H4 (cell line): ENCODE measurements at regions not wholly inside any gene's neighbourhood (a gene's known extent, or its start where the extent isn't known, plus 50 kb on each side); places are given as distances from the start of the nearest gene placed in this dataset.
"Not testable (repeated sequence)": the region's sequence is repeated elsewhere in the genome, so short reads cannot be mapped to it uniquely, and the experiment has no call there.

Experiments used
- DNase-seq: peaks from one replicate; pipeline ENCODE4 v3.0.0-alpha.2; 2015; ENCODE audit warnings: low spot score

- DNase-seq, result no peak
Measured at GRCh38 chr9:31744589-31744988, 639.9 kb upstream of the ACO1 start.

GRCh38 chr9:31745468-31745867 is 639.0 kb upstream of the ACO1 start:
- DNase-seq, result no peak

- DNase-seq, result no peak
Measured at GRCh38 chr9:31745886-31746285, 638.6 kb upstream of the ACO1 start.

DNA sequence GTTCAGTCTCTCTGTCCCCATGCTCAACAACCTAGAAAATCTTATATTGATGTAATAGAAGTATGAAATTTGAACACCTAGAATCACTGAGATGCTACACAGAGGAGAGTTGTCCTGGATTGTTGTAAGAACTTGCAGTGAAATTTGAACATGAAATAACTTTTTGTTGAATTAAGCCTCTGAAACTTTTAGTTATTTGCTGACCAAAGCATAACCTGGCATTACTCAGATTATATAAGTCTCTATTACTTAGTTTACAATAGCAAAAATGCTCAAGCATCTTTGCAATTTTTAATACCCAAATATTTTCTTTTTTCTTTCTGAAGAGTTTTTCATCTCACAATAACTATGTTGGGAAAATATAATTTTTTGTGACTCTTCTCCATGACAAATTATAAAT is 630.7 kb upstream of the ACO1 start:
- DNase-seq, result no peak

- DNase-seq, result no peak
Measured at GRCh38 chr9:31759703-31760102, 624.7 kb upstream of the ACO1 start.

DNA sequence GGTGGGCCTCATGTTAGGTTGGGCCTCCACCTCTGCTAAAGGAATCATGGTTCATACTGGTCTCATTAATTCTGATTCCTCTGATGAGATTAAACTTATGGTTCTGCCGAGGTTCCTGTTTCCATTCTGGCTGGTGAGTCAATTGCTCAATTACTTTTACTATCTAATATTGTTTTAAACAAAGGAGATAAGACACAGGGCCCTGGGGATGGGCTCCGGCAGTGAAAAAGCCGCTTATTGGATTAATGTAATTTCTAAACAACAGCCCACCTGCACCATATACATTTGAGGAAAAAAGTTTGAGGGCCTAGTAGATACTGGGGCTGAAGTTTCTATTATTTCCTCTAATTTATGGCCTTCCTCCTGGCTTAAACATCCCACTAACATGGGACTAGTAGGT is 610.4 kb upstream of the ACO1 start:
- not testable (repeated sequence) for DNase-seq

- no peak for DNase-seq
Measured at GRCh38 chr9:31774571-31774970, 609.9 kb upstream of the ACO1 start.

DNA sequence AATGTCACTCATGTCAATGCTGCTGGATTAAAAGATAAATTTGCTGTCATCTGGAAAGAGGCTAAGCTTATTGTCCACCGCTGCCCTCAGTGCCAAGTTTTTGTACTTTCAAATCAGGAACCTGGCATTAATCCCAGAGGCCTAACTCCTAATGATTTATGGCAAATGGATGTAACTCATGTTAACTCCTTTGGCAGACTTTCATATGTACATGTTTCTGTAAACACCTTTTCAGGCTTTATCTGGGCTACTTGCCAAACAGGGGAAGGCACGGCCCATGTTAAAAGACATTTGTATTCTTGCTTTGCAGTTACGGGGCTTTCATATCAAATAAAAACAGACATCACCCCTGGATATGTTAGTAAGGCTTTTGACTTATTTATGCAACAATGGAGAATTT is 608.0 kb upstream of the ACO1 start:
- peak; percentile 78 for DNase-seq

DNA sequence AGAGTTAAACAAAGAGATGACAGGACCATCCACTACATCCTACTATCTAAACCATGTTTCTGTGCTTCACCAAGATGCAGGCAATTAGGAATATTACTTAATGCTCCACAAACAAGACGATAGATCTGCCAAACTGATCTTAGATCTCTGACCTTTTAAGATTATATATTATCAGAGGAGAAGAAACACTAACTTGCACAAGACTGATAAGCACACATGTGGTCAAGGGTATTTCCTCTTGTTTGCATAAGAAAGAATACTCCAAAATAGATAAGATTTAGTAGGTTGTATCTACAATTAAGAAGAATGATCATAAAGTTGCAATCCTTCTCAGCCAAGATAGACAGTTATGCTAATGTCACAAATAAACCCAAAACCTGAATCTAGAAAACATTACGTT is 601.0 kb upstream of the ACO1 start:
- DNase-seq, result no peak

- no peak for DNase-seq
Measured at GRCh38 chr9:31790720-31791119, 593.7 kb upstream of the ACO1 start.

DNA sequence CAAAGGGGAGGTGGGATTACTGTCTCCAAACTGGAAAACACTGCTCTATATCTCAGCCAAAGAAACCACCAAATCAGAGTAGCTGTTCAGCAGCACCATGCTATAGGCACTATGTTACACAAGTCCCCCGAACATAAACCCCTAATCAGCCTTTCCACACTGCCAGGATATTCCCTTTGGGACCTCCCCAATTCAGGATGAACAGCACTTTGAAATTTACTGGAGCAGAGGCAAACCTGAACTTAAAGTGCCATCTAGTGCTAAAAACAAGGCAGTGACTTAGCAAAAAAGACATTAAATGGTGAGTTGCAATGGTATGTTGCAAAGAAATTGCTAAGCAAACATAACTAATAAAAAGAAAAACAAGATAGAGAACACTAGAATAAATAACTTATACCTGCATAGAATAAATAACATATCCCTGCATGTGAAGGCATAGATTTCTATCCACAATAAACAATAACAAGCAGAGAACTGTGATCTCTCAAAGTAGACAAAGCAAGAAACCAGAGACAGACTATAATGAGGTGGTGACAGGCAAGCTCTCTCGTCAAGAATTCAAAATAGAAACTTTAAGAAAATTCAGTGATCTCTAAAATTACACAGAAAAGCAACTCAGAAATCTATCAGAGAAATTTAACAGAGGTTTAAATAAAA is 584.4 kb upstream of the ACO1 start:
- DNase-seq, result peak; percentile 71

DNA sequence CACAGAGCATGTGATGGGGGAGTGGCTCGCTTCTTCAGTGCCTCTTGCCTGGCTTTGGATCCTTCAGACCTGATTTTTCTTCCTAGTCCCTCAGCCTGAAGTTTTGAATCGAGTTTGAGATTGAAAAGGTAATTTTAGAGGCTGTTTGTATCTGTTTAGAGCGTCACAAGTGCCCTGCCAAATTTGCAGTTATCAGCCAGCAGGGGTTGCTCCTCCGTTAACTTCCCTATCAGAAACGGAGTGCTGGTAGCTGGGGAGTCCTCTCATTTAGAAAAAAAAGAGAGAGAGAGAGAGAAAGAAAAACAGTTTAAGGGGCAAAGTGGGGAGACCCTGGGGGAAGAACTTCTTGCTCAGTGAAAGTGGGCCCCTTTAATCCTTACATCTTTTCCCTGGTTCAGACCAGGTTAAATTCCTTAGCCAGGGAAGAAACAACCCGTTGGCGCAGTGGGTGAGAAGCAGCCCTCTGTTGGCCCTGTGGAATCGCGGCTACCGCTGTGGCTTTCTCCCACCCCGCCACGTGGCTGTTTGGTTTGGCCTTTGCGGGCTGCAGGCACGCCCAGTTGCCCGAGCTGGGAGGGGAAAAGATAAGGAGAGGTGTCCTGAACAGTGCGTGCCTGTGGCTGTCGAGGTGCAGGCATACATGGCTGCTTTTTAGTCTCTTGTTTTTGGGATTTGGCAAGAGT is 576.7 kb upstream of the ACO1 start:
- peak; percentile 26 for DNase-seq

GRCh38 chr9:31808766-31809165 is 575.7 kb upstream of the ACO1 start:
- no peak for DNase-seq

DNA sequence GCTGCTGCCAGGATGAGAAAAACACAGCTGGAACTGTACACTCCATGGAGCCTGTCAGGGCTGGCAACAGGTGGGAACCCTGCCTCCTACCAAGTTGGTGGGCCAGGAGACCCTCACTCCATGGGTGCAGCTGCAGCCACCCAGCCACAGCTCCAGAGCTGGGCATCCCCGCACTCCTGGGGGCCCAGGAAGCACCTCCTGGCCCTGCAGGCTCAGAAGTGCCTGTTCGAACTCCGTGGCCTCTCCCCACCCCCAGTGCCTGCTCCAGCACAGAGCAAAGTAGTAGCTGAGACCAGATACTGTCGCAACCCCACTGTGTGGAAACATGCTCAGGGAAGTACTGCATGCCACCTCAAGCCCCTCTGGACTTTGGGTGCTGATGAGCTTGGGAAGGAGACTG is 564.0 kb upstream of the ACO1 start:
- DNase-seq, result no peak

GRCh38 chr9:31821583-31821982 is 562.9 kb upstream of the ACO1 start:
- DNase-seq, result no peak

GRCh38 chr9:31823365-31823764 is 561.1 kb upstream of the ACO1 start:
- no peak for DNase-seq

GRCh38 chr9:31824860-31825259 is 559.6 kb upstream of the ACO1 start:
- DNase-seq, result no peak

- no peak for DNase-seq
Measured at GRCh38 chr9:31837211-31837610, 547.2 kb upstream of the ACO1 start.

DNA sequence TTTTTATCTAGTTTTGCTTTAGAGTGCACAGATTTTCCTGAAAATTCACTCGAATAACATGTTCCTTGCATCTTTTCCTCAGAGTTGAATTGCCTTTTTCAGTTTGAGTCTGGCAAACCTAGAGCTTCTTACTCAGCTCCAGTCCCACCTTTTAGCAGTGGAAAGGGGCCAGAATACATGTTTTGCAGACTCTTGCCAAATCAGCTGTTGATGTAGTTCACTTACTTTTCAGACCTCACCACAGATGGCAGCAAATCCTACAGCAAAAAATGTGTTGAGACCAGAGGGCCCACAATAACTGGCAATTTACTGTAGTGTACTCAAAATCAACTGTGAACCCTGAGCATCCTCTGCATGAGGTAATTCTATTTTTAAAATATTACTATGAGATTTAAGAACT is 545.2 kb upstream of the ACO1 start:
- peak; percentile 53 for DNase-seq

GRCh38 chr9:31840702-31841101 is 543.7 kb upstream of the ACO1 start:
- no peak for DNase-seq

DNA sequence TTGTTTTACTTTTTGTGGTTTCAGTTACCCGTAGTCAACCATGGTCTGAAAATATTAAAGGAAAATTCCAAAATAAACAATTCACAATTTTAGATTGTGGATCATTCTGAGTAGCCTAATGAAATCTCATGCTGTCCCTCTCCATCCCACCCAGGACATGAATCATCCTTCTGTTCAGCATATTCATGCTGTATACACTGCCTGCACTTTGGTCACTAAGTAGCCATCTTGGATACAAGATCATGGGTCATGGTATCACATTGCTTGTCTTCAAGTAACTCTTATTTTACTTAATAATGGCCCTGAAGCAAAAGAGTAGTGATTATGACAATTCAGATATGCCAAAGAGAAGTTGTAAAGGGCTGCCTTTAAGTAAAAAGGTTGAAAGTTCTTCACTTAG is 536.5 kb upstream of the ACO1 start:
- DNase-seq, result peak; percentile 76

DNA sequence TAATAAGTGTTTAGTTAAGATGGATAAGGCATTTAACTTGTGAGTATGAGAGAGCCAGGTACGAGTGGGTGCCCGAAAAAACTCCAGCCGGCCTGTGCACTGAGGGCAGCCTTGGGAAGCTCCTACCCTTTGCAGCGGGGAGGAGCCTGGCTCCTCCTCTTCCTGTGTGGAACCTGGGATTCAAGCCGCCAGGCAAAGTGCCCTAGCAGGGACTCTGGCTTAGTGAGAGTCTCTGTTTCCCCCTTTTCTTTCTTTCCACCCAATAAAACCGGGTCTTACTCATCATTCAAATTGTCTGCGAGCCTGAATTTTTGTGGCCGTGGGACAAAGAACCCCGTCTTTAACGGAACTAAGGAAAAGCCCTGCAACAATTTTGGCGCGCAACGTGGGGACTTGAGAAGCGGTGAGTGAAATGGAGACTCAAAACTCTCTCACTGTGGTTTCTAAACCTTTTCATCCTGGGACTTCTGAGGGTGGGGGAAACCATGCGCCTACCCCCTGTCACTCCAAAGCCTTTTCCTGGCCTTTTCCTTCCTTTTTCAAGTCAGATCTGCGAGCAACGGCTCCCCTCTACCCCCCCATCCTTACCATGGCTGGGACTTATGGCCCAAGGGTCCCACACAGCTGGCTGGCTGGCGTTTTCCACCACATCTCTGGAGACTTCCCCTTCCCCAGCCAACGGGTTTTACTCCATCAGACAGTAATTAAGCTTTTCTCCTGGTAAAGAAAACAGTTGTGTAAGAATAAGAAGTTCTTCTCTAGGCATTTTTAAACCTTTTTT is 535.7 kb upstream of the ACO1 start:
- DNase-seq, result peak; percentile 70

DNA sequence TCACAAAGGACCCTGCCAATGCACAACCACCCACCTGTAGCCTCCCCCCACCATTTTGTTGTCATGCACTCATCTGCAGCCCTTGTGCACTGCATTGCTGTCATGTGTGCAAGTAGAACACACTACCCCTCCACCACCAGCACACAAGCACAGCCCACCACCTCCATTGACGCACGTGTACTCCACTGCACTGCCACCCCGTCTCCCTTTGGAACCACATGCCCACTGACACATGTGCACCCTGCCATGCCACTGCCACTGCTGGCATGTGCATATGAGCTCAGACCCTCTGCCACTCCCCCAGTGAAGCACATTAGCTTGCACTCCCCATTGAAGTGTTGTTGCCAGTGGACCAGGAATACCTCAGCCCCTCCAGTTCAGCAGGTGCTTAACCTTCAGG is 530.3 kb upstream of the ACO1 start:
- DNase-seq, result no peak
